HG02759 (cell line): ENCODE measurements at regions not wholly inside any gene's neighbourhood (a gene's known extent, or its start where the extent isn't known, plus 50 kb on each side); places are given as distances from the start of the nearest gene placed in this dataset.
"Not testable (repeated sequence)": the region's sequence is repeated elsewhere in the genome, so short reads cannot be mapped to it uniquely, and the experiment has no call there.

Source experiments
- ATAC-seq: cut with Tn5 transposase; IDR thresholded peaks from one replicate; pipeline ENCODE4 v1.9.1; 2021; ENCODE audit warnings: mild to moderate bottlenecking, moderate library complexity; ENCODE audit not compliant: unreplicated experiment

DNA sequence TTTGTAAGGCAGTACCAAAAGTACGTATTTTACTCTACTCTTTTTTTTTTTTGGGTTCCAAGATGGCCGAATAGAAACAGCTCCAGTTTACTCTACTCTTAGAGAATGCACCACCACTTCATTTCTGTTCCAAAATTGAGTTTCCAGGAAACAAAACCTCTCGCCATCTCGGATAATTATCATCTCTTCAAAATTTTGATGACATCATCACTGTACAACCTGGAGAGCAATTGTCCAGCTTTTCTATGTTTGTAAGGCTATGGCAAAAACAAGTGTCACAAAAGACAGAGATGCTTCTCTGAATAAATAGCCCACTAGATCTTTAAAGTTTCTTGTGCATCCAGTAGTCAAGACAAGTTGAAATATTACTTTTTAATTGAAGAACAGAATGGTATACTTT lies 1631.9 kb upstream of the CDH6 start:
- ATAC-seq: no peak

DNA sequence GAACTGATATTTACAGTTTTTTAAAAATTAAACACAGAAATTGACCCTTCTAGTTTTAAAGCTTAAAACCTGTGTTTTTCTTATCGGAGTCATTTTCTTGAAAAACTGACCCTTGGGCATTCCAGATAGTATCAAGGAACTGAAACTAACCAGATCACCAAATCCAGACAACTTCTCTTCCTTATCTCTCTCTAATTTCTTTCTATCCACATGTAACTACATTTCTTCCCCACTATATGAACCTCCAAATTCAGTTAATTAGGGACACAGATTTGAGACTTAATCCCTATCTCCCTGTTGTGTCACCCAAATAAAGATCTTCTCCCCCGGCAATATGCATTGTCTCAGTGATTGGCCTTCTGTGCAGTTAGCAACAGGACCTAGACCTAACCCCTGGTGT lies 1643.0 kb upstream of the CDH6 start:
- ATAC-seq: no peak

DNA sequence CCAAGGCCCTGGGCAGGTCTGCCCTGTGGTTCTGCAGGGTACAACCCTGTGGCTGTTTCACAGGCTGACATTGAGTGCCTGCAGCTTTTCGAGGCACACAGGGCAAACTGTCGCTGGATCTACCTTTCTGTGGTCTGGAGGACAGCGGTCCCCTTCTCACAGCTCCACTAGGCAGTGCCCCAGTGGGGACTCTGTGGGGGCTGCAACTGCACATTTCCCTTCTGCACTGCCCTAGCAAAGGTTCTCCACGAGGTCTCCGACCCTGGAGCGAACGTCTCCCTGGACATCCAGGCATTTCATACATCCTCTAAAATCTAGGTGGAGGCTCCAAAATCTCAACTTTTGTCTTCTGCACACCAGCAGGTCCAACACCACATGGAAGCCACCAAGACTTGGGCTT lies 1645.2 kb upstream of the CDH6 start:
- ATAC-seq: no peak

DNA sequence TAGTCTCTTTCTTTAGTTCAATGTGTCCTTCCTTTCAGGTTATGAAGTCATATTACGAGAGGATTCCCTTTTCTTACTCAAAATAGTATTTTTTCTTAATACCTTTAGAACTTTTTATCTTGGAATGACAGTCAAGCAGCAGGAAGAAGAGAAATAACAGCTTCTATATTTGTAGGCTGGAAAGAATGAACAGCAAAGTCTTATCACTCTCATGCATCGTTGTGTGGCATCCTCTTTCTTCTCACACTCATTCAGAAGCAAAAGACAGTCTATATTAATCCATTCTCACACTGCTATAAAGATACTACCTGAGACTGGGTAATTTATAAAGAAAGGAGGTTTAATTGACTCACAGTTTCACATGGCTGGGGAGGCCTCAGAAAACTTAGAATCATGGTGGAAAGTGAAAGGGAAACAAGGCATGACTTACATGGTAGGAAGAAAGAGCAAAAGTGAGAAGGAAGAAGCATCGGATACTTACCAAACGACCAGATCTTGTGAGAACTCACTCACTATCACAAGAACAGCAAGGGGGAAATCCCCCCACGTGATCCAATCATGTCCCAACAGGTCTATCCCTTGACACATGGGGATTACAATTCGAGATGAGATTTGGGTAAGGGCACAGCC lies 1646.1 kb upstream of the CDH6 start:
- no peak for ATAC-seq

DNA sequence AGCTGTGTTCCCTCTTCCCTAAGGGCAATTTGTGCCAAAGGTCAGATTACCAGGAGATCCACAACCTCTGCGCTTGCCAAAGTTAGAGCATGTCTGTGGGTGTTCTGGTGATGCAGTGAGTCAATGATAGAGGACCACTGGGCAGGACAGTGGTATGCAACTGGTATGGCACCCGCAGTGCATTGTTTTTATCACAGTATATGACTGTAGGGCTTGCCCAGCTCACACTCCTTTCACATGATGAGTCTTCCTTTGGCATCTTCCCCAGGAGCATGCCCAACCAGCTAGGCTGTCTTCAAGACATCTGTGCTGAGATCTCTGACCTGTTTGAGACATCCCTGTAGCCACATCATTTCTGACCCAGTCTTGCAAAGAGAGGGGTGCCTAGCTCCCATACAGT lies 1650.0 kb upstream of the CDH6 start:
- ATAC-seq: no peak

DNA sequence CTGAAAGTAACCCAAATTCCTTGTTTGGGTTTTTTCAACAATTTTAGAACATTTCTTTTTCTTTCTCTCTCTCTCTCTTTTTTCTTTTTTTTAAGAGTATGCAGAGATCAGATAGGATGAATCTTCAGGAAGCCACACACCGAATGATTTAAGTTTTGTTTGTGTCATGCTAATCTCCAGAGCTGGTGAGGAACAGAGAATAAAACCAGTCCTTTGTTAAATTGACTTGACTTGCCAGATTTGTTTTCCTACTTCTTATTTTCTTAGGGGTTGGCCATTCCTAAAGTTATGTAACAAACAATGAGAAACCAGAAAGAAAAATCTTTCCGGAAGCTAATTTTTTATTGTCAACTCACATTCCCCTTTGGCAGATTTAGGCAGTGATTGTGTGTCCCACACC lies 1669.3 kb upstream of the CDH6 start:
- no peak for ATAC-seq

DNA sequence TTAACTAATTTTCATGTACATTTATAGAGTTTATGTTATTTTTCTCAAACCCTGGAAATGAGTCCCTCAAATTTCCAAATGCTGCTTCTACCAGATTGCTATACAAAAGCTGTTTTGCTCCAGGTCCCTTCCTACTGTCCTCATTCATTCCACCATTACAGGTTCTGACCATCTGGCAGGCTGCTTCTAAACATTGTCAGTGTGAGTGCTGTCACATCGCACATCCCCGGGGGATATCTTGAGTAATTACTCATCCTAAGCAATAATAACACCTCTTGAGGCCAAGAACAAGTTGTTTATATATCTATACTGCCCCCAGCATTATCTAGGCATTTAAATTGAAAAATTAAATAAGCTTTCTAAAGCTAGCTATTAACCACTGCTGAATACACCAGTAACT lies 1675.3 kb upstream of the CDH6 start:
- no peak for ATAC-seq

DNA sequence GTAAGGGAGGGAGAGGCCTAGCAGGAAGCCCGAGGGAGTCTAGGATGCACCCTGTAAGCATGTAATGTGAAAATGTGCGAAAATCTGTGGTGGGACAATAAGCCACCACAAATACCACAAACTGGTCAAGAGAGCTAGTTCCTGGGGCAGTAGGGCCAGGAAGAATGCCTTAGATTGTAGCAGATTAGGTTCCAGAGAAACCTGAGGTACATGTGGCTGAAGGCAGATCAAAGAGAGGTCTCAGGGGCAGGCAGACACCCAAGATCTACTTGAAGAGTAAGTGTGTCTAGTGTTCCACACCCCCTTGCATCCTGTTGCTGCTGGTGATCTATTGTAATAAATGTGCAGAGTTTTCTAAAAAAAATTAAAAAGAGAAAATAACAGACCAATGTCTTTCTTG lies 1677.3 kb upstream of the CDH6 start:
- no peak for ATAC-seq

DNA sequence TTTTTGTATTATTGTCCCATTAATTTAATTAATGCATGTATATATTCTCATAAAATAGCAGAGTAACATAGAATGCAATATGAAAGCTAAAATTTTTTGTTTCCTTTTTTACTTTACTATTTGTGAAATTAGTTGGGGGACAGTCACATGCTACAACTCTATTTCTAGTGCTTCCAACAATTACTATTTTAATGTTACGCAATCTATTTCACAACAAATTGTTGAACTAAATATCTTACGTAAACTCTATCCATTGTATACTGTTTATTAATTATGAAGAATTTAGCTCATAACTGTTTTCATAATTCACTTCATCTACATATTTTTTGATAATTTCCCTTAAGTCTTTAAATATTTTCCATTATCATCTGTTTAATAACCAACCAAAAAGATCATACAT lies 1685.4 kb upstream of the CDH6 start:
- ATAC-seq: no peak

DNA sequence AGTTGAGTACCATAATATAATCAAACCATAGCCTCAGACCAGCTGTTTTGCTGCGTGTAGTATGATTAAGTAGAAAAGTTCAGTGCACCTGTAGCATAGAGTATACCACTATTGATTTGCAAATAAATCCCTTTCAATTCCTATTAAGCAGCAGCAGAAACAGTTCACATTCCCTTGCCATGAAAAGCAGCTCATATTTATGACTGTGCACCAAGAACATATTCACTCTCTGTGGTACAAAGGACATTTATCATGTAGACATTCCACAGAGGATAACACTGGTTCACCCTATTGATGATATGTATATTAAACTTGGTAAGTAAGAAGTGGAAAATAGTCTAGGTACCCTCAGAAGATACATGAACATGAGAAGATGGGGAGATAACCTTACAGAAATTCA lies 1689.1 kb upstream of the CDH6 start:
- ATAC-seq: no peak

DNA sequence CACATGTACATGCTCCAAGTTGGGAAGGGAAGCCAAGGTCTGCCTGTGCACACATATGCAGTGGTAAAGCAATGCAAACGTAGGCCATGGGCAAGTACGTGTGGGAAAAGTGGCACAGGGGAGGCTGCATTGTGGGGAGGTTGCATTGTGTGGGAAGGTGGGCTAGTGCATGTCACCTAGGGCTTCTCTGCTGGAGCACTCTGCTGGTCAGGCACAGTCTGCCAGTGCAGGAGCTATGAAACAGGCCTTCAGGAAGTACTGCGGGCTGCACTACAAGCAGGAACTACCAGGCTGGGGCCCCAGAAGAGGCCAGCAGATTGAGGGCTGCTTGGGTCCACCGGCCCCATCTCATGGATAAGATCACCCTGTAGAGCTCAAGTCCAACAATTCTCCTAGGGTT lies 1694.6 kb upstream of the CDH6 start:
- no peak for ATAC-seq

DNA sequence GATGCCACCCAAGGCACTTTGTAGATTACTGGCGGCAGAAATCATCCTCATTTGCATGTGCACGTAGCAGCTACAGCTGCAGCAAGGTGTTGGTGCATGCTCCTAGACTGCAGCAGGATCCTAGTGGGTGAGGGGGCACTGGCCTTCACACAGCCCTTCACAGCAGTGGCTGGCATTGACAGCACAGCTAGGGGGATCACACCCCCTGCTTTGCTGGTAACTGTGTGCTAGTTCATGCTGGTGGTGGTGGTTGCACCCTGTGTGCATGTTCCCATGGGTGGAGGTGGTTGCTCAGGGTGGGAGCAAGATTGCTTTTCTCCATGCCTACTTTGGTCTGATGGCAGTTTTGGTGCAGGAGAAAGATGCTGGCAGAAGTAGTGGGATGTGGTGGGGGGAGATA lies 1695.1 kb upstream of the CDH6 start:
- no peak for ATAC-seq

DNA sequence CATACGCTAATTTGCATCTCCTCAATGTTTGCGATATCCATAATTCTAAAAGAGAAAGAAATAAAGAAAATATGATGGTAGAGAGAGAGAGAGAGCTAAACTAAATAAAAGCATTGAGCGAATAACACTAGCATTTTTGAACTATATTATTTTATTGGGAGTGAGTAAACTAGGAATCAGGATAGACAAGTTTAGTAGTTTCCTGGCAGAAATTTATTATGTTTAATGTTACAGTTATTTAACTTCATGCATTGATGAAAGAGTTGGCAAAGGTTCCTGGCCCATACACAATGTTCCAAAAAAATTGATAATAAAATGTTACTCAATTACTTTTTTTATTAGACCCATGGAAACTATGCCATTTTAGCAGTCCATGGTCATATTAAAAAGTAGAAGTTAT lies 1708.2 kb upstream of the CDH6 start:
- ATAC-seq: no peak

DNA sequence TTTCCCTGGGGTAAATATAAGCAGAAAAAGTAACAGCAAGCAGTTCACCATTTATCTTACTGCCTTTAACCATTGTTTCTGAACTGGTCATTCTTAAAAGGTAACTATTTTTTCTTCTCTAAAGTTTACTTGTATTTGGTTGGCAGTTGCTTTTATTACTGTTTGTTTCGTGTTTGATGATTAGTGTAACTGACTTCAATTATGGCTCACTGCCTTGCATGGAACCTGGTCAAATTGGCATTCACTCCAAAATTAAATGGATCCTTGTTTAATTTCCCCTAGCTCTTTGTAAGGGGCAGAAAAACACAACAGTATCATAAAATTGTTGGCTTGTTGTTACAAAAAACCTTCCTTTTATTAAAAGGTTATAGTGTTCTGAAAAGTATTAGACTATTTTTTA lies 1723.9 kb upstream of the CDH6 start:
- ATAC-seq: no peak

DNA sequence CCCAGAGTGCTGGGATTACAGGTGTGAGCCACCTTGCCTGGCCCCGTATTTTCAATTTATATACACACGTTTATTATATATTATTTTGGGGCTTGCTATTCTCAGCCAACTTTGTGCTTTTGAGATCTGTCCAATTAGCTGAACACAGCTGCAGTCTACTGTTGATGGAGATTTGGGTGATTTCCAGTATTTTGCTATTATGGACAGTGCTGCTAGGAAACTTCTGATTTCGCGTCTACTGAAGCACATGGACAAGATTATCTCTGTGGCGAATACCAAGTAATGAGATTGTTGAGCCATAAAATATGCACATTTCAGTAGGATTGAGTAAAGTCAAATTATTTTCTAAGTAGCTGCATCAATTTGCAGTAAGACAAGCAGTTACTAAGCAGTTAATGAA lies 1731.2 kb upstream of the CDH6 start:
- no peak for ATAC-seq

DNA sequence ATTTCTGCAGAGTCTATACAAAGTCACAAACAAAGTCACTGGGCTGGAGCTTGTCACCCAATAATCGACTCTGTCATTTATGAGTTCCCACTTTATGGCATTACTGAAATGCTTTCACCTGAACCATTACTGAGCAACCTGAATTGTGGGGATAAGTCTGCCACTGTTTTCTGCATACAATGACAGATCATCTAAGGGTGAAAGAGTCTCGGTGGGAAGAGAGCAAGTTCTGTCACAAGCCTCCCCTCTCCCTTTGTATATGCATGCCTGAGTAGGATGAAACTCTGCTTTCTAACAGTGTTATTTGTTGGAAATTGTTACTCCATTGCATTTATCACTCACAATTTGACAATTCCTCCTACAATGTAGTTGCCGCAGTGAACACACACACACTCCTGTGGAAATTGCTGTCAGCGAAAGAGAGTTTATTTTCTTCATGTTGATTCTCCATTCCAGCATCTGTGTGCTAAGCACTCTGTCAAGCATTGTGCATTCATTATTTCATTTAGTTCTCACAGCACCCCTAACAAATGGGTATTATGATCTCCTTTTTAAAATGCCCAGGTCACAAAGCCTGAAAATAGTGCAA lies 1732.4 kb upstream of the CDH6 start:
- no peak for ATAC-seq

DNA sequence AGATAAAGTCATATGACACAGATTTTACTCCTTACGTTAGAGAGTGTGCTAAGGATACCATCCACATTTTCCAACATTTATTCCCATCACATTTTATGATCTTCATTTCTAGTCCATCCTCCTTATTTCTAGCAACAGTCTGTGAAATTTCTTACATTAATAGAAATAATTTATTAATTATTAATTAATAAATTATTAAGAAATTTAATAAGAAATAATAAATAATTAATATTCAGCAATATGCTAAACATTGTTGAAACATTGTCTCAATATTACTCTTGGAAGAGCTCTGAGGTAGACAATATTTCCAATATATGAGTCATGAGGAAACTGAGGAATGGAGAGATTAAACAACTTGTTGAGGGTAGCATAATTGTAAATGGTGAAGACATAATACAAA lies 1742.5 kb upstream of the CDH6 start:
- ATAC-seq: not testable (repeated sequence)

DNA sequence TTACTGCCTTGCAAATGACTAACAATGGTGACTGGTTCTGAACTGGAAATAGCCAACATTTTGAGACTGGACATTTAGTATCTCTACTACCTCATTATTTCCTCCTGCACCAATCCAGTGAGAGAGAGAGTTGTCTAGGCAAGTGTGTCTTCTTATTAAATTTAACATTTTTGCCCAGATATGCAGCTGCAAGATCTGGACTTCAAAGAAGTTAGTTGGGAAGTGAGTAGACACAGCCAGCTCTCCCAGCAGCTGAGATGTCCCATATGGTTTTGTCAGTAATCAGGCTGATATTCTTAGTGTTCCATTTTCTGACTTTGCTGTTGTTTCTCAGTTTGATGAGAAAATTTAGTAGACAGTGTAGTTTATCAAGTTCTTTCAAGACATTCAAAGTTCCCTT lies 1778.8 kb upstream of the CDH6 start:
- ATAC-seq: no peak

DNA sequence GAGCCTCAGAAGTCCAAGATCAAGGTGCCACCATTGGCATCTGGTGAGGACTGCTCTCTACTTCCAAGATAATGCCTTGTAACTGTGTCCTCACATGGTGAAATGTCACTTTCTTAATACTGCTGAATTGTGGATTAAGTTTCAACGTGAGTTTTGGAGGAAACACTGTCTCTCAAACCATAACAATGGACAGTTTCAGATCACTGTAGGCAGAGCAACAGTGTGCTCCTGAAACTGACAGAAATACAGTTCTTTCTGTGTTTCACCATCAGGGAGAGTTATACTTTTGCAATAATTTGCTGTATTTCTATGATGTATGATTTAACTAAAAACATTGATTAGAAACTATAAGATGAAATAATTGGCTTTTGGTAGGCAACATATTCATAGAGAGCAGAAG lies 1780.5 kb upstream of the CDH6 start:
- no peak for ATAC-seq

DNA sequence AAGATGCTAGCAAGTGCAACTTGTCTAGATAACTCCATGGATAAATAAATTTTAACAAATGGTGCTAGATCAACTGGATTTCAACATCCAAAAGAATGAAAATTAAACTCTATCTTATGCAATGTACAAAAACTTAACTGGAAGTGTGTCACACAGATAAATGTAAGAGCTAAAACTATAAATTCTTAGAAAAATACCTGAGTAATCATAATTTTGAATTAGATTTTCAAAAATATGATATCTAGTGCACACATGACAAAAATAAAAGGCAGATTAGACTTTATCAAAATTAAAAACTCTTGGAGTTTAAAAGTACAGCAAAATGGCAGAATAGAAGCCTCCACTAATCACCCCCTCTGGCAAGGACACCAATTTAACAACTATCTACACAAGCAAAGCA lies 1791.2 kb upstream of the CDH6 start:
- no peak for ATAC-seq

DNA sequence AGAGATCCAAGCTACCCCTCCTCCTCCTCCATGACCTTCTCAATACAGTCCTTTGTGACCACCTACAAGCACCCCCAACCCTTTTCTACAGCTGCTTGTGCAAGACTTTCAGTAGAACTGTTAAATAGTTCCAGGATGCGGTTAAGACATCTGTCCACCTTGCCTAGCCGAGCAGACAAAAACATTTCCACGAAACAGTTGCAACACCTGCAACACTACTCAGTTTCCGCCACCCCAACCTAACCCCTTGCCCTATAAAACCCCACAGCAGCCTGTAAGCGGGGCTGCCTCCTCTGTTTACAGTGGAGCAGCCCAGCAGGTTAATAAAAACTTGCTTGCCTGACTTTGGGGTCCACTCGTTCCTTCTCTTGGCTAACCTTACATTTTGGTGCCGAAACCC lies 1803.5 kb upstream of the CDH6 start:
- no peak for ATAC-seq

DNA sequence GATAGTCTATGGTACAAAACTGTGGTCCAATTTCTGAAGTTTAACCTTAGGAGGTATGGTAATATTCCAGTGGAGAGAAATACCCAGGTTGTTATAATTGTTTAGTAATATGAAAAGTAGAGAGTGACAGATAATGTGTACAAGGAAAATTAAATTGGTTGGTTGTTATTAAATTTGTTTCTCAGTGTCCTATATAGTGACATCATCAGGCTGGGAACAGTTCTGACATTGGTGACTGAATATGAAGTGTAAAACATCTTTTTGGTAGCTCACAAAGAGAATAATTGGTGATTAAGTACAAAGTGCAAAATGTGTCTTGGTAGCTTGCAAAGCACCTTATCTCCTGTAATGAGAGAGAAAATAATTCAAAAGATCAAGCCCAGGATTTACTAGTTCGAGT lies 1806.1 kb upstream of the CDH6 start:
- ATAC-seq: no peak

DNA sequence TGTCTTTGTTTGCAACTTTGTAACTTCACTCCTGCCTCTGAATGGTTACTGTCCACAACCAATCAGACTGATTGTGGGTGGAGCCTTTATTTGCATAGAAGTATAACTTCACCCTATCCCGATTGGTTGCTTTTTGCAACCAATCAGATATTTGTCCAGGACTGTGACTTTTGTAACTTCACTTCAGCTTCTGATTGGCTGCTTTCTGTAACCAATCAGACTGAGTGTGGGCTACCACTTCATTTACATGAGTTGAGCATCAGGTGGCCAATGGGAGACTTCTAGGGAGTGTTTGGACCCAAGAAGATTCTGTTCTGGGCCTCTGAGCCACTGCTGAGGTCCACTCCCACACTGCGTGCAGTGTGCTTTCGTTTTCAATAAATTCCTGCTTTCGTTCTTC lies 1810.7 kb upstream of the CDH6 start:
- no peak for ATAC-seq
